Upper lobe of right lung (tissue), 1 donor: ENCODE measurements at regions not wholly inside any gene's neighbourhood (a gene's known extent, or its start where the extent isn't known, plus 50 kb on each side); places are given as distances from the start of the nearest gene placed in this dataset.
"Not testable (repeated sequence)": the region's sequence is repeated elsewhere in the genome, so short reads cannot be mapped to it uniquely, and the experiment has no call there.

Source experiments
- ATAC-seq: fragments of 200-7000 bp; cut with Tn5 transposase; one replicate; pipeline ENCODE4 v1.9.1; 2020; ENCODE audit warnings: mild to moderate bottlenecking, moderate library complexity
- DNase-seq: peaks from one replicate; pipeline ENCODE4 v3.0.0-alpha.2; 2020
- H3K27ac ChIP-seq: fragments of 200-600 bp; one replicate; pipeline ENCODE4 v1.8.0; 2022
- H3K27me3 ChIP-seq: fragments of 200-600 bp; one replicate; pipeline ENCODE4 v1.8.0; 2022; ENCODE audit warnings: mild to moderate bottlenecking
- H3K36me3 ChIP-seq: fragments of 200-600 bp; one replicate; pipeline ENCODE4 v1.8.0; 2022
- H3K4me1 ChIP-seq: fragments of 200-600 bp; one replicate; pipeline ENCODE4 v1.8.0; 2022
- H3K4me3 ChIP-seq: fragments of 200-600 bp; one replicate; pipeline ENCODE4 v1.8.0; 2022; ENCODE audit warnings: mild to moderate bottlenecking
- H3K9me3 ChIP-seq: fragments of 200-600 bp; one replicate; pipeline ENCODE4 v1.8.0; 2022
- intact Hi-C: fragments of 100-400 bp; cut with DNase I; formaldehyde crosslinking; loops from one replicate; pipeline ENCODE4 v1.11.0; 2022
- TF ChIP-seq, protein P1 (sequence below): fragments of 200-600 bp; IDR thresholded peaks from one replicate; pipeline ENCODE4 v1.8.0; 2022; ENCODE audit warnings: antibody characterized with exemption
- donor health status: DM: no; HTN: yes; CAD: no; lungs with severe emphysema.

DNA sequence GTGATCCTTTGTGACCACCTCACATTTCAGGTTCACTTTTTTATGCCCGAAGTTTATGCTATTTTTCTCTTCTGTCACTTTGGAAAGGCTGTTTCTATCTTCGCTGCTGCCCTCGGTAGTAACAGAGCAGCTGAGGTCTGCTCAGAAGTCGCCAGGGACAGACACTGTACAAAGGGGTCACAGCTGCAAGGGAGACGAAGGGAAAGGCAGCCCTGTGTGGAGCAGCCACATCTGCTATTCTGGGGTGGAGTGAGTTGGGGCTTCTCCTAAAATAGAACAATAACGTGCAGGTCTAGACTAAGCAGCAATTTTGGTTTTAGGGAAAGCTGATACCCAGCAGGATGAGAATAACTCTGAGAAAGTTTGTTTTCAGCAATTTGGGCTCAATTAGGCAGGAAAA, 72.5 kb downstream of the ACTL7B start:
- no peak for ATAC-seq
- Histone ChIP-seq H3K27me3 (peaks cover 6% of the 10 kb centered on the region), H3K4me3 (no peak overlapping the region), H3K9me3 (no peaks in the 10 kb centered on the region), H3K36me3 (no peaks in the 10 kb centered on the region), H3K27ac (no peak overlapping the region), H3K4me1 (no peaks in the 10 kb centered on the region)
- no peak for DNase-seq
- TF ChIP-seq, protein P1, sequence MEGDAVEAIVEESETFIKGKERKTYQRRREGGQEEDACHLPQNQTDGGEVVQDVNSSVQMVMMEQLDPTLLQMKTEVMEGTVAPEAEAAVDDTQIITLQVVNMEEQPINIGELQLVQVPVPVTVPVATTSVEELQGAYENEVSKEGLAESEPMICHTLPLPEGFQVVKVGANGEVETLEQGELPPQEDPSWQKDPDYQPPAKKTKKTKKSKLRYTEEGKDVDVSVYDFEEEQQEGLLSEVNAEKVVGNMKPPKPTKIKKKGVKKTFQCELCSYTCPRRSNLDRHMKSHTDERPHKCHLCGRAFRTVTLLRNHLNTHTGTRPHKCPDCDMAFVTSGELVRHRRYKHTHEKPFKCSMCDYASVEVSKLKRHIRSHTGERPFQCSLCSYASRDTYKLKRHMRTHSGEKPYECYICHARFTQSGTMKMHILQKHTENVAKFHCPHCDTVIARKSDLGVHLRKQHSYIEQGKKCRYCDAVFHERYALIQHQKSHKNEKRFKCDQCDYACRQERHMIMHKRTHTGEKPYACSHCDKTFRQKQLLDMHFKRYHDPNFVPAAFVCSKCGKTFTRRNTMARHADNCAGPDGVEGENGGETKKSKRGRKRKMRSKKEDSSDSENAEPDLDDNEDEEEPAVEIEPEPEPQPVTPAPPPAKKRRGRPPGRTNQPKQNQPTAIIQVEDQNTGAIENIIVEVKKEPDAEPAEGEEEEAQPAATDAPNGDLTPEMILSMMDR, result no peak
- intact Hi-C loops, result no loop called here

DNA sequence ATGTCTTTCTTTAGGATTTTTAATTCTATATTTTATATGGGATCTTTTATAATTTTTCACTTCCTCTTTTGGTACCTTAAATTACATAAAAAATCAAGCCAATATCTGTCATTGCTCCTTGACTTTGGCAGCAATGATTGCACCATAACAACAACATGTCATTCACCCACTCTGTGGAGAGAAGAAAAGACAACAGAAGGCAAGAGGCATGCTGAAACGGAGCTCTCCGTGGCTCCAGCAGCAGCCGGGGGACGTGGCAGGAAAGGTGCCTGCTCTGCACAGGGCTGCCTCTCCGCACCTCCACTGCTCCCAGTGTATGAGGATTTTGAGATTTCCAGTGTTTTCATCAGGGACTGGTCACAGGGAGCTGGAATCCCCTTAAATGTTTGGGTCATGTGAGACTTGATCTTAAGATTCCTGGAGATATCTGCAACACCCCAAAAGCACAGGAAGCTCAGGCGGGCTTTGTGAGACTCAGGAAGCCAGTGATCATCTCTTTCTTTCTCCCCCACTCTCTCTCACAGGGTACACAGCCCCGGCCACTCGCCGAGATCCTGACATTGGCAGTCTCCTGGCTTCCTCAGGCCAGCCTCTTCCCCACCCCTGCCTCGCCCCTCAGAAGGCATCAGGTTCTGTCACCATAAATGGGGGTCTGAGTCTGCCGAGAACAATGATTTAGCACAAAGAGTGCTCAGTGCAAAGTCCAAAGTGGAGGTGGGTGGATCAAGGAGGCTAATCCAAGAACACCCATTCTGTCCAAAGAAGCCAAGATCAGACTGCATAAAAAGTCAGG, 74.6 kb downstream of the ACTL7B start:
- Histone ChIP-seq H3K27me3 (peaks cover 9% of the 10 kb centered on the region), H3K27ac (no peak overlapping the region), H3K9me3 (no peaks in the 10 kb centered on the region), H3K4me3 (no peak overlapping the region), H3K4me1 (peaks cover 4% of the 10 kb centered on the region), H3K36me3 (no peaks in the 10 kb centered on the region)
- TF ChIP-seq, protein P1, result no peak
- DNase-seq, result no peak
- no peak for ATAC-seq
- intact Hi-C loops, result no loop called here

DNA sequence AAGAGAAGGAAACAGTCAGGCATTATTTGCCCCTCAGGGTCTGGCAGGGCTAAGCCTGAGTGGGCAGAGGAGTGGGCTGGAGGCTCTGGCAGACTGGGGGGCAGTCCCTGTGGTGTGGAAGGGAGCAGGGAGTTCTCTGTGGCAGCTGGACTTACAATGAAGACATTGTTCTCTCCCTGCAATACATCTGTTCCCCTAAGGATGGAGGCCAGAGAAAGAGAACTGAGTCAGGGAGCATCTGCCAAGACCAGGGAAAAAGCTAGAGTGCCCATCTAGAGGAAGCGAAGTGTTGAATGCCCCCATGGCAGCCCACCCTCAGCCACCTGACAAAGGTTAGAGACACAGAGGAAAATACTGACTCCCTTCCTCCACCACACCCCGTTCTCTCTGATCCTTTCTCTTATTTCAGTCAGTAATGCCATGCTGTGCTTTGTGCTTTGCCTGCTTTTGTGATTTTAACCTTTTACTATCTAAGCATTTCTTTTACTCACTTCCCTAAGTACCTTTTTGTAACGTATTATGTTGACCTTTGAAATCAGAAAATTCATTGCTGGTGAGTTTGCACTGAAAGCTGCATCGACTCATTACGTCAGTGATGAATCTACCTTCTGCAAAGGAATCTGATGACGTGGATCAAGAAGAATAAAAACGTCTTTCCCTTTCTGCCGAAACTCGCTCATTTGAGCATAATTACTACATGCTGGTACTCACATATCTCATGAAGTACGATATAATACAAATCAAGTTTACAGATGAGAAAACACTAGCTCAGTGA, 76.0 kb downstream of the ACTL7B start:
- Histone ChIP-seq H3K36me3 (no peaks in the 10 kb centered on the region), H3K27me3 (peaks cover 9% of the 10 kb centered on the region), H3K4me1 (peaks cover 4% of the 10 kb centered on the region), H3K4me3 (no peak overlapping the region), H3K9me3 (no peaks in the 10 kb centered on the region), H3K27ac (no peak overlapping the region)
- ATAC-seq (no peak), DNase-seq (no peak)
- TF ChIP-seq, protein P1, result no peak
- intact Hi-C loops, result no loop called here

DNA sequence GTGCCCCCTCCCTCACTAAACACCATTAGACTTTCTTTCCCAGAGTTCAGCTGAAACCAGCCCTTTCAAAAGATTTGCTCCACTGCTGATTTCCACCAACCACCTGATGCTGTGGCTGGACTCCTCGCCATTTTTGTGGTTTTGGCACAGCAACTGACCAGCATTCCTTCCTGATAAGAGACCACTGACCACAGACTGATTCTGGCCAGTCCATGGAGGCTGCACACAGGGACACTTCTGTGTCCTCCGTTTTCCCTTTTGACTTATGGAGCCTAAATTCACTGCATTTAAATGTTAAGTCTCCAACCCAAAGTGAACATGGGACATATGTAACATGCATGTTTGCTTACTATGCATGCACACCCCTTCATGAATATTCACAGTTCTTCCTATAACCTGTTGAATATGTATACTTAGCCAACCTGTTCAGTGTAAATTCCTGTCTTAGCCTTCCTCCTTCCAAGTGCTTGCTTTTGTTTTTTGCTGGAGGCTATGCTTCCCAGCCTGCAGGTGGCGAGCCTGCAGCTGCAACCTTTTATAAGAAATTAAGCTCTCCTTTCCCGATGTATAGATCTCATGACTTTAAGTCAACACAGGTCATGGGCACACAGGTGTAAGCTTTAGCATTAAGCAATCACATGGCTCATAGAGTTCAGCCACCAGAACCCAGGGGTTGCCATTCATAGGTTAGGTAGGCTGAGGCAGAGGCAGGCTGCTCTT, 78.7 kb downstream of the ACTL7B start:
- H3K9me3 ChIP-seq, result no peaks in the 10 kb centered on the region
- H3K27ac ChIP-seq, result no peak overlapping the region
- DNase-seq (no peak), ATAC-seq (peak; percentile 70)
- no peak overlapping the region for H3K4me3 ChIP-seq
- no peaks in the 10 kb centered on the region for H3K36me3 ChIP-seq
- H3K27me3 ChIP-seq, result peaks cover 9% of the 10 kb centered on the region
- peaks cover 4% of the 10 kb centered on the region for H3K4me1 ChIP-seq
- intact Hi-C loops, result no loop called here
- TF ChIP-seq, protein P1, result peak; percentile 20

DNA sequence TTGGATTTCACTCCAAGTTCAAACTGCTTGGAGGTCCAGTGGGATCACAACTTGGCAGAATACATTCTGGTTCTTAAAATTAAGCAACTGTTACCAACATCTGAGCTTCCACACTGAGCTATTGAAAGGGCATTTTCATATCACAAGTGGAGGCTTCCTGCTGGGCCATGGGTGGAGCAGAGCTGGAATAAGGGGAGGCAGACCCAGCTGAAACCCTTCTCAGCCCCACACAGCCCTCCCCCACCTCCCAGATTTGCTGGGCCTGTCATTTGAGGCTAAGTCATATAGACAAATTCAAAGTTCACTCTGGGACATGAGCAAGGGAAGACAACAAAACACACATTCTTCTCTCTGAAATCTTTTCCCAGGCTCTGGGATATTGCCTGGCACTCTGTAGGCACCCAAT, 79.9 kb downstream of the ACTL7B start:
- DNase-seq, result no peak
- TF ChIP-seq, protein P1, result no peak
- Histone ChIP-seq H3K27ac (no peak overlapping the region), H3K9me3 (no peaks in the 10 kb centered on the region), H3K36me3 (no peaks in the 10 kb centered on the region), H3K4me3 (no peak overlapping the region), H3K4me1 (peaks cover 4% of the 10 kb centered on the region), H3K27me3 (peaks cover 9% of the 10 kb centered on the region)
- ATAC-seq, result no peak
- intact Hi-C loops, result no loop called here

DNA sequence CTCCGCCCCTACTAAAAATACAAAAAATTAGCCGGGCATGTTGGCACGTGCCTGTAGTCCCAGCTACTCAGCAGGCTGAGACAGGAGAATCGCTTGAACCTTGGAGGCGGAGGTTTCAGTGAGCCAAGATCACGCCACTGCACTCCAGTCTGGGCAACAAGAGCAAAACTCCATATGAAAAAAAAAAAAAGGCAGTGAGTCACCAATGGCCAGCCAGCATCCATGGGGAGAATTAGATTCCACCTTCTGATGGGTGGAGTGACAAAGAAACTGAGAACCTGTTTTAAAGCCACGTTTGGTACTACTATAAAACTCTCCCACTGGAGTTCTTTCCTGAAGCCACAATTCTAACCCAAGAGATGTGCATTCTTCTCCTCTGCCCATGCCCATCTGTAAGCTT, 81.7 kb downstream of the ACTL7B start:
- H3K4me1 ChIP-seq, H3K36me3 ChIP-seq, H3K4me3 ChIP-seq, intact Hi-C loops, H3K9me3 ChIP-seq, H3K27me3 ChIP-seq, ATAC-seq, H3K27ac ChIP-seq, DNase-seq: not testable (repeated sequence)
